Neural progenitor cell (in vitro differentiated cells): ENCODE measurements at regions not wholly inside any gene's neighbourhood (a gene's known extent, or its start where the extent isn't known, plus 50 kb on each side); places are given as distances from the start of the nearest gene placed in this dataset.

Experiments used
- DNase-seq: peaks from one replicate; pipeline ENCODE4 v3.0.0-alpha.2; 2016; ENCODE audit warnings: low spot score
- H2AFZ ChIP-seq: fragments of 200-600 bp; sonication (generic); replicated peaks from 2 replicates; pipeline ENCODE4 v1.6.1; 2016; ENCODE audit warnings: antibody characterized with exemption
- H3F3A ChIP-seq: fragments of 200-600 bp; sonication (generic); 2 replicates; pipeline ENCODE4 v1.6.1; 2016; ENCODE audit warnings: antibody characterized with exemption, low read depth
- H3K27ac ChIP-seq: fragments of 200-600 bp; sonication (generic); 2 replicates; pipeline ENCODE4 v1.5.1; 2016; ENCODE audit warnings: mild to moderate bottlenecking
- H3K27me3 ChIP-seq: fragments of 200-600 bp; sonication (generic); 2 replicates; pipeline ENCODE4 v1.6.1; 2016; ENCODE audit warnings: mild to moderate bottlenecking, moderate library complexity
- H3K36me3 ChIP-seq: fragments of 200-600 bp; sonication (generic); 2 replicates; pipeline ENCODE4 v1.5.1; 2016
- H3K4me1 ChIP-seq: fragments of 200-600 bp; sonication (generic); 2 replicates; pipeline ENCODE4 v1.6.1; 2016; ENCODE audit warnings: mixed run types
- H3K4me2 ChIP-seq: fragments of 200-600 bp; sonication (generic); 2 replicates; pipeline ENCODE4 v1.6.1; 2016
- H3K4me3 ChIP-seq: fragments of 200-600 bp; sonication (generic); 2 replicates; pipeline ENCODE4 v1.5.1; 2016
- H3K79me2 ChIP-seq: fragments of 200-600 bp; sonication (generic); 2 replicates; pipeline ENCODE4 v1.6.1; 2016; ENCODE audit warnings: low read depth
- H3K9ac ChIP-seq: fragments of 200-600 bp; sonication (generic); 2 replicates; pipeline ENCODE4 v1.6.1; 2016
- H3K9me3 ChIP-seq: fragments of 200-600 bp; sonication (generic); 2 replicates; pipeline ENCODE4 v1.5.1; 2016; ENCODE audit warnings: low read depth
- H4K20me1 ChIP-seq: fragments of 200-600 bp; sonication (generic); 2 replicates; pipeline ENCODE4 v1.6.1; 2016; ENCODE audit warnings: low read depth
- H3K27ac Mint-ChIP-seq: 3 replicates; pipeline ENCODE4 v1.8.0; 2021; ENCODE audit warnings: mixed read lengths
- H3K27me3 Mint-ChIP-seq: 2 replicates; pipeline ENCODE4 v1.8.0; 2022; ENCODE audit warnings: low read depth, mild to moderate bottlenecking, inconsistent platforms, moderate library complexity, mixed read lengths; ENCODE audit not compliant: insufficient read depth
- H3K36me3 Mint-ChIP-seq: 3 replicates; pipeline ENCODE4 v1.8.0; 2021; ENCODE audit warnings: mixed read lengths
- H3K4me1 Mint-ChIP-seq: 3 replicates; pipeline ENCODE4 v1.8.0; 2021; ENCODE audit warnings: mixed read lengths
- H3K4me3 Mint-ChIP-seq: 3 replicates; pipeline ENCODE4 v1.8.0; 2021; ENCODE audit warnings: mild to moderate bottlenecking, moderate library complexity, mixed read lengths
- H3K9me3 Mint-ChIP-seq: 3 replicates; pipeline ENCODE4 v1.8.0; 2020; ENCODE audit warnings: mixed read lengths
- EZH2 ChIP-seq: fragments of 200-600 bp; sonication (generic); IDR thresholded peaks from 2 replicates; pipeline ENCODE4 v1.6.1; 2017; ENCODE audit warnings: antibody characterized with exemption, mild to moderate bottlenecking, moderate library complexity
- EZH2phosphoT487 ChIP-seq: fragments of 200-600 bp; sonication (generic); IDR thresholded peaks from 2 replicates; pipeline ENCODE4 v1.6.1; 2017; ENCODE audit warnings: antibody characterized with exemption
- TF ChIP-seq, protein P1 (sequence below): fragments of 200-600 bp; sonication (generic); IDR thresholded peaks from 2 replicates; pipeline ENCODE4 v1.5.1; 2017; ENCODE audit warnings: antibody characterized with exemption, mild to moderate bottlenecking

GRCh38 chr1:207217778-207218511 is 103.5 kb upstream of the CD55 start:
- no peak overlapping the region for H3K4me3 Mint-ChIP-seq
- Histone ChIP-seq H3K36me3 (no peaks in the 10 kb centered on the region), H3K4me1 (no peaks in the 10 kb centered on the region), H3K79me2 (no peaks in the 10 kb centered on the region), H3K9me3 (peaks cover 3% of the 10 kb centered on the region), H3K27me3 (no peaks in the 10 kb centered on the region), H3K27ac (no peak overlapping the region), H3K9ac (no peak overlapping the region), H2AFZ (no peak overlapping the region), H4K20me1 (no peaks in the 10 kb centered on the region), H3K4me3 (no peak overlapping the region), H3F3A (no peaks in the 10 kb centered on the region), H3K4me2 (no peak overlapping the region)
- no peaks in the 10 kb centered on the region for H3K9me3 Mint-ChIP-seq
- DNase-seq = no peak
- no peaks in the 10 kb centered on the region for H3K27me3 Mint-ChIP-seq
- H3K27ac Mint-ChIP-seq = no peak overlapping the region
- no peaks in the 10 kb centered on the region for H3K36me3 Mint-ChIP-seq
- H3K4me1 Mint-ChIP-seq = no peaks in the 10 kb centered on the region
- no peak for TF ChIP-seq EZH2phosphoT487
- TF ChIP-seq EZH2 = no peak
- TF ChIP-seq, protein P1, sequence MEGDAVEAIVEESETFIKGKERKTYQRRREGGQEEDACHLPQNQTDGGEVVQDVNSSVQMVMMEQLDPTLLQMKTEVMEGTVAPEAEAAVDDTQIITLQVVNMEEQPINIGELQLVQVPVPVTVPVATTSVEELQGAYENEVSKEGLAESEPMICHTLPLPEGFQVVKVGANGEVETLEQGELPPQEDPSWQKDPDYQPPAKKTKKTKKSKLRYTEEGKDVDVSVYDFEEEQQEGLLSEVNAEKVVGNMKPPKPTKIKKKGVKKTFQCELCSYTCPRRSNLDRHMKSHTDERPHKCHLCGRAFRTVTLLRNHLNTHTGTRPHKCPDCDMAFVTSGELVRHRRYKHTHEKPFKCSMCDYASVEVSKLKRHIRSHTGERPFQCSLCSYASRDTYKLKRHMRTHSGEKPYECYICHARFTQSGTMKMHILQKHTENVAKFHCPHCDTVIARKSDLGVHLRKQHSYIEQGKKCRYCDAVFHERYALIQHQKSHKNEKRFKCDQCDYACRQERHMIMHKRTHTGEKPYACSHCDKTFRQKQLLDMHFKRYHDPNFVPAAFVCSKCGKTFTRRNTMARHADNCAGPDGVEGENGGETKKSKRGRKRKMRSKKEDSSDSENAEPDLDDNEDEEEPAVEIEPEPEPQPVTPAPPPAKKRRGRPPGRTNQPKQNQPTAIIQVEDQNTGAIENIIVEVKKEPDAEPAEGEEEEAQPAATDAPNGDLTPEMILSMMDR = no peak

DNA sequence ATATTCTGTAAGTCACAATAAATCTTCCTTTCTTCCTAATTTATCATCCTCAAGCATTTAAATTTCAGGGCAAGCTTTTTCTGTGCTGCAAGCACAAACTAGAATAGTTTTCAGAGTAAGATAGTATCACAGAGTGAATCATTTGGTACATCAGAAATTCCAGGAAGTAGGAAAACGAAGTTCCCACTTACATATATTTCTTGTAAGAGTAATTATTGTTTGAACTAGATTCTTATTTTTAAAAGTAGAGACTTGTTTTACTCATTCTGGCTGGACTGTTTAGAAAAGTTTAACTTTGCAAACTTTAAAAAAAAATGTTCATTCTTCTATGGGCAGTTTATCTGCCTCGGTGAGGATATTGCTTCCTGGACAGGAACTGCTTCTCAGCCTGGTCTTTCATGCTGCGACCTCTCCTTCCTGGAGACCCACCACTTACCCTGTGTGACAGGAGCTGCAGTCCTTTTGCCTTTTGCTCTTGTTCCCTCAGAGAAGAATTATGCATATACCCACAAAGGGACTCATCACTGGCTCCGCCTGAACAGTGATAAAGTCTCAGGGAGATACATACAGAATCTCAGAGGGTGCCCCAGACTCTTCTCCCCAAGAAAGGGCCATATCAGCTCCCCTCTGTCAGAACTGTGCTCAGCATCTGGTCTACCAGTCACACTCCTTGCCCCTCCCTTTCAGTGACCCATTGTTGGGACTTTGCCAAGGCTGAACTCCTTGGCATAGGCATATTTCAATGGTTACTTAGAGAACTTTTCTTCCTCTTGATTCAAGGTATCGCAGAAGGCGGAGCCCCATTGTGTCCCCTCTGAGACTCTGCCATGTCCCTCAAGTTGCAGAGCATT is 102.7 kb upstream of the CD55 start:
- no peak overlapping the region for H3K27ac ChIP-seq
- no peaks in the 10 kb centered on the region for H3K27me3 ChIP-seq
- H3K4me1 ChIP-seq = no peaks in the 10 kb centered on the region
- no peak overlapping the region for H3K9ac ChIP-seq
- no peak overlapping the region for H3K27ac Mint-ChIP-seq
- no peak overlapping the region for H3K4me3 Mint-ChIP-seq
- TF ChIP-seq EZH2 (no peak), EZH2phosphoT487 (no peak)
- TF ChIP-seq, protein P1 = no peak
- no peaks in the 10 kb centered on the region for H3K9me3 Mint-ChIP-seq
- DNase-seq = no peak
- H4K20me1 ChIP-seq = no peaks in the 10 kb centered on the region
- no peaks in the 10 kb centered on the region for H3K36me3 ChIP-seq
- no peaks in the 10 kb centered on the region for H3K27me3 Mint-ChIP-seq
- no peak overlapping the region for H2AFZ ChIP-seq
- no peaks in the 10 kb centered on the region for H3K79me2 ChIP-seq
- no peak overlapping the region for H3K4me3 ChIP-seq
- H3F3A ChIP-seq = no peaks in the 10 kb centered on the region
- peaks cover 3% of the 10 kb centered on the region for H3K9me3 ChIP-seq
- no peak overlapping the region for H3K4me2 ChIP-seq
- no peaks in the 10 kb centered on the region for H3K36me3 Mint-ChIP-seq
- no peaks in the 10 kb centered on the region for H3K4me1 Mint-ChIP-seq

GRCh38 chr1:207219979-207220889 is 101.2 kb upstream of the CD55 start:
- H3K27ac ChIP-seq = no peak overlapping the region
- no peak overlapping the region for H3K4me3 ChIP-seq
- TF ChIP-seq, protein P1 = peak; percentile 8
- TF ChIP-seq EZH2phosphoT487 (no peak), EZH2 (no peak)
- no peak for DNase-seq
- H3K4me1 ChIP-seq = no peaks in the 10 kb centered on the region
- H3K36me3 ChIP-seq = no peaks in the 10 kb centered on the region
- H3K36me3 Mint-ChIP-seq = no peaks in the 10 kb centered on the region
- no peaks in the 10 kb centered on the region for H4K20me1 ChIP-seq
- no peaks in the 10 kb centered on the region for H3K4me1 Mint-ChIP-seq
- H3K9me3 Mint-ChIP-seq = no peaks in the 10 kb centered on the region
- H3K9me3 ChIP-seq = no peaks in the 10 kb centered on the region
- H3K9ac ChIP-seq = no peak overlapping the region
- H3K27ac Mint-ChIP-seq = no peak overlapping the region
- no peak overlapping the region for H3K4me2 ChIP-seq
- H3F3A ChIP-seq = no peaks in the 10 kb centered on the region
- H2AFZ ChIP-seq = no peak overlapping the region
- H3K4me3 Mint-ChIP-seq = no peak overlapping the region
- no peaks in the 10 kb centered on the region for H3K27me3 Mint-ChIP-seq
- H3K79me2 ChIP-seq = no peaks in the 10 kb centered on the region
- H3K27me3 ChIP-seq = no peaks in the 10 kb centered on the region
